GM21619 (cell line): ENCODE measurements at regions not wholly inside any gene's neighbourhood (a gene's known extent, or its start where the extent isn't known, plus 50 kb on each side); places are given as distances from the start of the nearest gene placed in this dataset.
"Not testable (repeated sequence)": the region's sequence is repeated elsewhere in the genome, so short reads cannot be mapped to it uniquely, and the experiment has no call there.

Experiments used
- ATAC-seq: cut with Tn5 transposase; IDR thresholded peaks from one replicate; pipeline ENCODE4 v1.9.1; 2021; ENCODE audit not compliant: unreplicated experiment

DNA sequence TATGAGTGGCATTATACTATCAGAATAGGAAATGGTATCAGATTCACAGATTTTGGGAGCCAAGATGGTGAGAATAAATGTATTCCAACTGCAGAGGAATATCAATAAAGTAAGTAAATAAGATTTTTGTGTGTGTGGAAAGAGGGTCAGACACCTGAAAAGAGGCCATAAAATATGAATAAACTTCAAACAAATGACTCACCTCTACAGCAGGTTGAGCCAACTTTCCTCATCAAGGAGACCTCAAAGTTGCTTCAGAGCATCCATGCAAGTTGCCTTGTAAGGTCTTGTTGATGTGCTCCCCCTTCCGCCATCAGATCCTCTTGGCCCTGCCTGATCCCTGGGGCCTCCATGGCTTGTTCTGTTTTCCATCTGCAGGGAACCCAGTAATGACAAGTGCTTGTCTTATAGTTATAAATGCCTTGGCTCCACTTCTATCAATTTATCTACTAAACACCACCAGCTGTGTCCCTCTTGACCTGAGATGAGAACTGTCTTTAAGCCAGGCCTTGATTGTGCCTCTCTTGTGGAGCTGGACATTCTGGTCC, 775.6 kb downstream of the LTN1 start:
- no peak for ATAC-seq

GRCh38 chr21:28215214-28215954, 777.3 kb downstream of the LTN1 start:
- no peak for ATAC-seq

DNA sequence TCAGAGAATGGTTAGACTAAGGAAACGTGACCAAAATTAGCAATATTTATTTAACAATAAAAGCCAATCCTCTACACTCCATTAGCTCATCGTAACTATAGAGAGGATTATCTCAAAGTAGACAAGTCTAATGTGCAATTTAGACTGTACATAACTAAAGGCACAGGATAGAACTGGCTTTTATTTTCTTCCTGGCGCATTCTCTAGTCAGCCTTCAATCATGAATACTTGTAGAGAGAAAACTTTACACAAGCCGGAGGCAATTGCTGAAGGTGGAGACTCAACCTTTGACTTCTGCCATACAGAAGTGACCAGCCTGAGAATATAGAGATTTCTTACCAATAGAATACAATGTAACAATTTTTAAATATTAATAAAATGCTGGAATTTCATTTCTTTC, 777.9 kb downstream of the LTN1 start:
- no peak for ATAC-seq

- ATAC-seq: no peak
Measured at GRCh38 chr21:28213261-28213660, 779.4 kb downstream of the LTN1 start.

GRCh38 chr21:28212061-28212460, 780.6 kb downstream of the LTN1 start:
- ATAC-seq: no peak

GRCh38 chr21:28207436-28208173, 785.1 kb downstream of the LTN1 start:
- ATAC-seq: no peak

- ATAC-seq: no peak
Measured at GRCh38 chr21:28200726-28201125, 792.0 kb downstream of the LTN1 start.

- no peak for ATAC-seq
Measured at GRCh38 chr21:28196981-28197380, 795.7 kb downstream of the LTN1 start.

DNA sequence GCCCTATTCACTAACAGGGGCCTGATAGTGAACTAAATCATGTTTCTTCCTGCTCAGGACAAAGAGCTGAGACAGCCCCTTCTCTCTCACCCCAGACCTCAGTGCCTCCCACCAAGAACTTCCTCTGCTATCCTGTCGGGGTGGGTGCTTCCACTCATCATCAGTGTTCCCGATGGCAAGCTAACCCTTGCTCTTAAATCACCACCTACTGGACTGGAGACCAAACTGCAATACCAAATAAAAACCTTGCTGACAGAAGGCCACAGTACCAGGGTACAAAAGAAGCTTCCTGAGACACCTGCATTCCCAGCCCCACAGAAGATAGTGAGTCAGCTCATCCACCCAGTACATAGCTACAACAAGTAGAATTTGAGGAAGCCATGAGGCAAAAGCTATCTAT, 799.5 kb downstream of the LTN1 start:
- no peak for ATAC-seq

- no peak for ATAC-seq
Measured at GRCh38 chr21:28186604-28187003, 806.1 kb downstream of the LTN1 start.

DNA sequence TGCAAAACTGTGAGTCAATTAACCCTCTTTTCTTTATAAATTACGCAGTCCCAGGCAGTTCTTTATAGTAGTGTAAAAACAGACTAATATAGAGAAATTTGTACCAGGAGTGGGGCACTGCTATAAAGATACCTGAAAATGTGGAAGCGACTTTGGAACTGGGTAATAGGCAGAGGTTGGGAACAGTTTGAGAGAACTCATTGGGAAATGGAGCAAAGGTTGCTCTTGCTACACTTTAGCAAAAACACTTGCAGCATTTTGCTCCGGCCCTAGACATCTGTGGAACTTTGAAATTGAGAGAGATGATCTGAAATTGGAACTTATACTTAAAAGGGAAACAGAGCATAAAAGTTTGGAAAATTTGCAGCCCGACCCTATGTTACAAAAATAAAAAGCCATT, 810.9 kb downstream of the LTN1 start:
- no peak for ATAC-seq

DNA sequence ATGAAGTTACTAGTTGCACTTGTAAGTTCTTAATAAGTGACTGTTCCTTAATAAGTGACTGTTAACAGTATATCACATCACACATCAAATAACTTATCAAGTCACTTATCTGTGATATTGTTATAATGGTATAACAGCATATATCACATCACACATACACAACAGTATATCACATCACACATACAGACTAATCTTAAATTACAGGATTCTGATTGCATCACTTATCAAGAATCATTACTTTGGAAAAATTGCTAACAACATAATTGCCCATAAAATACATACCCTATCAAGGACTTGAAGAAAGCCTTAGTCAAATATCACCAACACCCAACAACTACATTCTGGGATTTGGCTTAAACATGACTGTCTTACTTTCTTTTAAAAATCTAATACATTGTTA, 813.5 kb downstream of the LTN1 start:
- no peak for ATAC-seq

- no peak for ATAC-seq
Measured at GRCh38 chr21:28177124-28177523, 815.6 kb downstream of the LTN1 start.

DNA sequence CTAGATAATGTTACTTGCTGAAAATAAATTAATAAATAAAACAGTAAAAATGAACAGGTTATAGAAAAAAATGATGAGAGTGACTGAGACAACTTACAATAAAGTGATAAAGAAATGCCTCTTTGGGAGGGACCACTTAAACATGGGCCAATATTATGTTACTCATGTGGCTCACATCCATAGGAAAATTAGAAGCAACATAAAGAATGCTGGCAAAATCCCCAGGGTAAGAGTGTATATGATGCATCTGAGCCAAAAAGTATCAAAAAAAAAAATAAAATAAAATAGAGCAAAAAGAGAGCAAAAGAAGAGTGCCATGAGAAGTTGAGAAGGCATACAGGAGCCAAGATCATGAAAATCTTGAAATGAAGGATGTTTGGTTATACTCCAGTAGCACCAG, 818.0 kb downstream of the LTN1 start:
- ATAC-seq: no peak

DNA sequence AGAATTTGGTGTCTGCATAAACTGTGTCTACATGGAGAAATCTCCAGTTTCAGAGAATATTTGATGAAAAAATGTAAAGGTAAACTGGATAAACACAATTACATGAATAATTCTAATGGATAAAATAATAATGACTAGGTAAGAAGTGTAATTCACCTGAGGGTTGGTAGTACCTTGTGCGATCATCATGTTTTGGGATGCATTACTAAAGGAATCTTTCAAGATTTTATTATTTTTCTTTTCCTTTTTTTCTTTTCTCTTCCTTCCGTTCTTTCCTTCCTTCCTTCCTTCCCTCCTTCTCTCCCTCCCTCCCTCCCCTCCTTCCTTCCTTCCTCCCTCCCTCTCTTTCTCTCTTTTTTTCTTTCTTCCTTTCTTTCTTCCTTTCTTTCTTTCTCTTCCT, 818.7 kb downstream of the LTN1 start:
- no peak for ATAC-seq

DNA sequence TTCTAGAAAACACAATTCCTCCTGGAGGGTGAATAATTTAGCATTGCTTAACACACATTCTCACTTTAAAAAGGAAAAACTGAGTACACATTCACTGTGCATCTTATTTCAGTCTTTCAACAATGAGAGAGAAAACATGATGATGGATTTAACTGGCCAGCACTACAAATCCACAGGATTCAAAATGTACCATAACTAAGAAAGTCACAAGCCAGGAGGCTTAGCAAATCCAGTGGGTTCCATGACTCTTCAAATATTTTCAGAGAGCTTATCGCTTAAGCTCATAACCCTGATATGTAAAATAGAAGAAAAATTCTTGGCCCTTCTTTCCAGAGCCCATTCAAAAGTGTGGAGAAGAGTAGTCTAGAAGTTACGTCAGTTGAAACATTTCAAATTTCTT, 820.3 kb downstream of the LTN1 start:
- ATAC-seq: no peak

DNA sequence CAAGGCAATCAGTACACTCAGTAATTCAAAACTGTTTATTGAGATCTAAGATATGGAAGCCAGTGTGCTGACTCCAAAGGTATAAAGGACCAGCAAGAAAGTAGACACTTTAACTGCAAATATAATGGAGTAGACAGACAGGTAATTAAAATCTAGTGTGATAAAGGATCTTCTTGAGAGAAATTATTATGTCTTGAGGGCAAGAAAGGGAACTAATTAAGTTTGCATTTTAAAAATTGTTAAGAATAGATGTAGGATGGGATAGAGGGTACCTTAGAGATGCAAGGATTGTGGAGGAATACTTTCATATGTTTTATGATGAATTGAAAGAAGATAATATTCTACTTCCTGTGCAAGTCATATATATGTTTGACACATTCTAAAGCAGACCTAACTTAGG, 825.3 kb downstream of the LTN1 start:
- no peak for ATAC-seq

DNA sequence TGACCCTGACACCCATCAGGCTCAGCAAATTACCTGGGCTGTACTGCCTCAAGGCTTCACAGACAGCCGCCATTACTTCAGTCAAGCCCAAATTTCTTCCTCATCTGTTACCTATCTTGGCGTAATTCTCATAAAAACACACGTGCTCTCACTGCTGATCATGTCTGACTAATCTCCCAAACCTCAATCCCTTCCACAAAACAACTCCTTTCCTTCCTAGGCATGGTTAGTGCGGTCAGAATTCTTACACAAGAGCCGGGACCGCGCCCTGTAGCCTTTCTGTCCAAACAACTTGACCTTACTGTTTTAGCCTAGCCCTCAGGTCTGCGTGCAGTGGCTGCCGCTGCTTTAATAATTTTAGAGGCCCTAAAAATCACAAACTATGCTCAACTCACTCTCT, 828.2 kb downstream of the LTN1 start:
- not testable (repeated sequence) for ATAC-seq

DNA sequence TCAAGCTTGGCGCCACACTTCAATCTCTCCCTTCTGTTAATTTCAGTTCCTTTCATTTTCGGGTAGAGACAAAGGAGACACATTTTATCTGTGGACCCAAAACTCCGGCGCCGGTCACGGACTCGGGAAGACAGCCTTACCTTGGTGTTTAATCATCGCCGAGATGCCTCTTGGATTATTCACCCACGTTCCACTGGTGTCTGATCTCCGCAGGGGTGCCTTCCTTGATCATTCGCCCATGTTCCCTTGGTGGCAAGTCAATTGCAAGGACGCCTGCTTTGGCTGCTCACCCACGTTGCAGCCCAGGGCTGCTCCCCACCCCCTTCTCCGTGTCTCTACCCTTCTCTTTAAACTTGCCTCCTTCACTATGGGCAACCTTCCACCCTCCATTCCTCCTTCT, 830.6 kb downstream of the LTN1 start:
- ATAC-seq: not testable (repeated sequence)

DNA sequence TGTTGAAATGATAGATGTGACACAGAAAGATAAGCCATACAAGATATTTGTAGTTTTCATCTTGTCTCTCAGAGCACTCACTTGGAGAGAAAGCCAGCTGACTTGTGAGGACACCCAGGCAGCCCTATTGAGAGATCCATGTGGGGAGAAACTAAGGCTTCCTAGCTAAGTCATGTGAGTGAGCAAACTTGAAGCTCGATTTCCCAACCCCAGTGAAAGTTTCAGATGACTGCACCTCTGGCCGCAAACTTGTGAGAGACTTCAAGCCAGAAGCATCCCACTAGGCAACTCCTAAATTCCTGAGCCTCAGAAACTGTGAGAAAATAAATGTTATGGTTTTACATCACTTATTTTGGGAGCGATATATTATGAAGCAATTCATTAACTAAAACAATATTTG, 832.3 kb downstream of the LTN1 start:
- no peak for ATAC-seq

GRCh38 chr21:28159396-28159795, 833.3 kb downstream of the LTN1 start:
- ATAC-seq: no peak

- no peak for ATAC-seq
Measured at GRCh38 chr21:28156590-28156989, 836.1 kb downstream of the LTN1 start.
